C4-2B (cell line): ENCODE measurements at regions not wholly inside any gene's neighbourhood (a gene's known extent, or its start where the extent isn't known, plus 50 kb on each side); places are given as distances from the start of the nearest gene placed in this dataset.

ENCODE experiments used
- H3K27ac ChIP-seq: fragments of 450-650 bp; 2 replicates; pipeline ENCODE4 v1.5.1; 2017
- ZFX ChIP-seq: fragments of 450-650 bp; IDR thresholded peaks from 2 replicates; pipeline ENCODE4 v1.6.1; 2017
- TF ChIP-seq, protein P1 (sequence below): fragments of 450-650 bp; conservative IDR thresholded peaks from 2 replicates; pipeline ENCODE4 v1.5.1; 2017; ENCODE audit warnings: mild to moderate bottlenecking

DNA sequence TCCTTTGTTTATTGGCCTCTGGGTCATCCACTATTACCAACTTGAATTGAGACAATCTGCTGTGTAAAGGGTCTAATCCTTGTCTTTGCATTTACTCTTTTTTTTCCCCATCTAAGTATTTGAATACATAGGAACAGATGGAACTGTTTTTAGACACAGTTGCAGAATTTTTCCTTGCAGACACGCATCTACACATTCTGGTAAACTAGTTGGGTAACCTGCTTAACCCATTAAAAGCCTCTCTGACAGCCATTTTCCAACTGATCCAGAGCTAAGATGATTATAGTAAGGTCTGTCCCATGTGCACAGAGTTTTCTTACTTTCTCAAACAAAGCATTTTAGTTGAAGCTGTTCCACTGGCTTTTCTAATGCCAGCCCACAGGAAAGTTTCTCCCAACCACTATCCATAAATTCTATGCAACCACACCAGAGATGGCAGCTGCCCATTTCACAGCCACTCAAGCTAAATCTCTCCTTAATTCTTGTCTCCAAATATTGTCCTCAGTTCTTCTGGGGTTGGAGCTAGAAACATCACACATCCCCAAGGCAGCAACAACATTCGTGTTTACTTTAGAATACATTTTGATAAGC, 492.1 kb downstream of the MAFB start:
- H3K27ac ChIP-seq = no peak overlapping the region
- TF ChIP-seq ZFX = no peak
- TF ChIP-seq, protein P1, sequence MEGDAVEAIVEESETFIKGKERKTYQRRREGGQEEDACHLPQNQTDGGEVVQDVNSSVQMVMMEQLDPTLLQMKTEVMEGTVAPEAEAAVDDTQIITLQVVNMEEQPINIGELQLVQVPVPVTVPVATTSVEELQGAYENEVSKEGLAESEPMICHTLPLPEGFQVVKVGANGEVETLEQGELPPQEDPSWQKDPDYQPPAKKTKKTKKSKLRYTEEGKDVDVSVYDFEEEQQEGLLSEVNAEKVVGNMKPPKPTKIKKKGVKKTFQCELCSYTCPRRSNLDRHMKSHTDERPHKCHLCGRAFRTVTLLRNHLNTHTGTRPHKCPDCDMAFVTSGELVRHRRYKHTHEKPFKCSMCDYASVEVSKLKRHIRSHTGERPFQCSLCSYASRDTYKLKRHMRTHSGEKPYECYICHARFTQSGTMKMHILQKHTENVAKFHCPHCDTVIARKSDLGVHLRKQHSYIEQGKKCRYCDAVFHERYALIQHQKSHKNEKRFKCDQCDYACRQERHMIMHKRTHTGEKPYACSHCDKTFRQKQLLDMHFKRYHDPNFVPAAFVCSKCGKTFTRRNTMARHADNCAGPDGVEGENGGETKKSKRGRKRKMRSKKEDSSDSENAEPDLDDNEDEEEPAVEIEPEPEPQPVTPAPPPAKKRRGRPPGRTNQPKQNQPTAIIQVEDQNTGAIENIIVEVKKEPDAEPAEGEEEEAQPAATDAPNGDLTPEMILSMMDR = no peak

GRCh38 chr20:40195742-40196141, 493.3 kb downstream of the MAFB start:
- no peak for TF ChIP-seq ZFX
- TF ChIP-seq, protein P1 = no peak
- H3K27ac ChIP-seq = no peak overlapping the region

DNA sequence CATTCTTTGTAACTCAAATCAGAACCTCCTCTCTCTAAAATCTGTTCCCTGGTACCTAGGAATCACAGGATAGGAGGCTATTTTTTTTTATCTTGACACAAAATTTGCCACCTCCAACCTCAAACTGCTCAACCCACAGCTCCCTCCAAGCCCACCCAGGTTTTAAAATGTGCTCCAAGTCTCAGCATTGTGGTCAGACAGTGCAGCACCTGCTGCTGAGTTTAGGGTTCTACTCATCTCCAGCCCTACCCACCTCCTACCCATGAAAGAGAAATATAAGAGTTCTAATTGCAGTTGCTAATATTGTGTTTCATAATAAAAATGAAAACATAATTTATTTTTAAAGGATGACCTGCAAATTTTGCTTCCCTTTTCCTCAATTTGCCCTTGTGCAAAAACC, 496.5 kb downstream of the MAFB start:
- TF ChIP-seq ZFX = no peak
- H3K27ac ChIP-seq = no peak overlapping the region

- TF ChIP-seq ZFX = no peak
- TF ChIP-seq, protein P1 = no peak
These were observed 497.0 kb downstream of the MAFB start for GRCh38 chr20:40192081-40192480.

DNA sequence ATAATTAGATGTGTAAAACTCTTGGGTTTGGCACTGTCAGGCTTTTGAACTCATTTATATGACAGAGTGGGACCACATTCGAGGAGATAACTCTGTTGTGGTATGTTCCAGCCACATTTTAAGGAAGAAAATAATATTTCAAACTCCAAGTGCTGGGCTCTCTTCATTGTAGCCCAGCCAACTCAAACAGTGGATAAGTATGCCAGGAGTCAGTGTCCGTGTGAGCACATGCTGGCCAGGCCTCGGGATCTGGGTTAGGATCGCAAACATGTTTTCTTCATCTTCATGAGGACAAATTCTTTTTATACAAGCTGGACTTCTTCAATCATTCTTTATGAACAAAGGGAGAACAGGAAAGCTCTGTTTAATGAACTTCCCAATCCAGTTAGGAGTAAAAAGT, 497.5 kb downstream of the MAFB start:
- TF ChIP-seq, protein P1 = no peak
- TF ChIP-seq ZFX = no peak
- H3K27ac ChIP-seq = no peak overlapping the region

More at GRCh38 chr20:40192081-40192480, 497.0 kb downstream of the MAFB start:
- H3K27ac ChIP-seq = no peak overlapping the region

- H3K27ac ChIP-seq = no peak overlapping the region
- no peak for TF ChIP-seq ZFX
- TF ChIP-seq, protein P1 = no peak
These were observed 499.4 kb downstream of the MAFB start for GRCh38 chr20:40189621-40190020.

DNA sequence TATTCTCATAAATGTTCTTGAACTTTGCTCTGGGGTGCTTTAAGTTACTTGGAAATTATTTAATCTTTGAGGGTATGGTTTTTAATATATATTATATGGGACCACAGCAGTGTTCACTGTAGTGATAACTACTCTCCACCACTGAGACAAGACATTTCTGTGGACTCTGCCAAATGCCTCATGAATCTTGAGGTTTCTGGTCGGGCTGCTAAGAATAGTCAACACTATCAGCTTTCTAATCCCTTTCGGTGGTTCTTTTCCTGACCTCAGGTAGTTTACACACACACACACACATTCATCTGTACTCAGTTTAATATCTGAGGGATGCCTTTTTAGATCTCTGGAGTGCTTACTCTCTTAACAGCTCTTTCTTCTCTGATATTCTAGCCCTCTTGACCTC, 500.7 kb downstream of the MAFB start:
- TF ChIP-seq, protein P1 = no peak
- no peak for TF ChIP-seq ZFX
- H3K27ac ChIP-seq = no peak overlapping the region

- TF ChIP-seq ZFX = no peak
- TF ChIP-seq, protein P1 = no peak
- H3K27ac ChIP-seq = no peak overlapping the region
These were observed 502.2 kb downstream of the MAFB start for GRCh38 chr20:40186826-40187225.
